GM12873 (cell line): ENCODE measurements at regions not wholly inside any gene's neighbourhood (a gene's known extent, or its start where the extent isn't known, plus 50 kb on each side); places are given as distances from the start of the nearest gene placed in this dataset.

Experiments
- TF ChIP-seq, protein P1 (sequence below): IDR thresholded peaks from 2 replicates; pipeline ENCODE4 v1.5.1; 2012; ENCODE audit warnings: low read depth, mild to moderate bottlenecking, moderate library complexity, low read length, control low read depth; ENCODE audit not compliant: insufficient read depth; ENCODE audit errors: missing control alignments

DNA sequence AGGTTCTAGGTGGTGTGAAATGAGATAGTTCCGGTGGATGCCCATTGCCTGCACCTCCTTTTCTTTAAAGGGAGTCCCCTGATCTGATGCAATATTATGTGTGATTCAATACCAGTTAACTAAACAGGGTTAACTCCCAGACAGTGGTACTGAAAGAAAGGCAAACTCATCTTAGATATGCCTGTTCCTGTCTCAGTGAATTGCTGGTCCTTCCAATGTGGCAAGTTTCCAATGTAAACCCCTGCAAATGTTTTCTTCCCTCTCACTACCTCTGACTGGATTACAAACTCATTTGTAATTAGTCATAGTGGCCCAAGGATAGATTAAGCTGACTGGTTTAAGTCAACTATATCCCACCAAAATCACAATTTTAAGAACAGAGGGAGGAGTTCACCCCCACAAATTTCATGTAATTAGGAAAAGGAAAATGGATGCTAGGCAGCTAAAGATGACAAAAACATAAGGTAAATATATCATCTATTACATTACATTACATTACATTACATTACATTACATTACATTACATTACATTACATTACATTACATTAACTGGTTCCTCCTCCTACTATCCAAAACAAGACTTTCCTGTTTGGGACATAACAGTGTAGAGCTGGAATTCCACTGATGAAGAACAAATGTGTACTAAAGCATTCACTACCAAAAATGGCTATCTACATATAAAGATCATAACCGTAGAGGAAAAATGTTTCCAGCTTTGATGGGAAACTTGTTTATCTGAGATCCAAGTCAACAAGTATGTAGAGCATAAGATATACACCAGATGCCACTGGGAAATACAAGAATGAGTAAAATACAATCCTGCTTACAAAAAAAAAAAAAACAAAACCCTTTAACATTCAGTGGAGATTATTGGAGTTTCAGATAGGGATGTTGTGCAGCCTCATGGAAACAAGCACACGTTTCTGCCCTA is 121.5 kb upstream of the SNX2 start:
- TF ChIP-seq, protein P1, sequence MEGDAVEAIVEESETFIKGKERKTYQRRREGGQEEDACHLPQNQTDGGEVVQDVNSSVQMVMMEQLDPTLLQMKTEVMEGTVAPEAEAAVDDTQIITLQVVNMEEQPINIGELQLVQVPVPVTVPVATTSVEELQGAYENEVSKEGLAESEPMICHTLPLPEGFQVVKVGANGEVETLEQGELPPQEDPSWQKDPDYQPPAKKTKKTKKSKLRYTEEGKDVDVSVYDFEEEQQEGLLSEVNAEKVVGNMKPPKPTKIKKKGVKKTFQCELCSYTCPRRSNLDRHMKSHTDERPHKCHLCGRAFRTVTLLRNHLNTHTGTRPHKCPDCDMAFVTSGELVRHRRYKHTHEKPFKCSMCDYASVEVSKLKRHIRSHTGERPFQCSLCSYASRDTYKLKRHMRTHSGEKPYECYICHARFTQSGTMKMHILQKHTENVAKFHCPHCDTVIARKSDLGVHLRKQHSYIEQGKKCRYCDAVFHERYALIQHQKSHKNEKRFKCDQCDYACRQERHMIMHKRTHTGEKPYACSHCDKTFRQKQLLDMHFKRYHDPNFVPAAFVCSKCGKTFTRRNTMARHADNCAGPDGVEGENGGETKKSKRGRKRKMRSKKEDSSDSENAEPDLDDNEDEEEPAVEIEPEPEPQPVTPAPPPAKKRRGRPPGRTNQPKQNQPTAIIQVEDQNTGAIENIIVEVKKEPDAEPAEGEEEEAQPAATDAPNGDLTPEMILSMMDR, result no peak

DNA sequence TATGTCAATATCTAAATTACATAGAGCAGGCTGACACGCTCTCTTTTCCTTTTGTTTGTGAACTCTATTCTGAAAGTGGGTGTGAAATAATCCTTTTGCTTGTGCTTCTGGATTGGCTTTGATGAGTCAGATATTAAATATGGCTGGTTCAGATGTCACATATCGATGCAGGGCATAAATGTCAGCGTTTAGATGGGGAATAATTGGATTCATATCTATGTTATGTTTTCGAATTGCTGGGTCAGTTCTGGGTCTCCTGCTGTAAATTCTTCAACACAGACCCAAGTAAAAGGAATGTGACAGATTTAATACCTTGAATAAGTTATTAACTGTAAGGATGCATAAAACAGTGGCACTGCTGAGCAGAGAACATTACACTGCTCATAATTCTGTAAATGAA is 118.7 kb upstream of the SNX2 start:
- TF ChIP-seq, protein P1, result no peak

DNA sequence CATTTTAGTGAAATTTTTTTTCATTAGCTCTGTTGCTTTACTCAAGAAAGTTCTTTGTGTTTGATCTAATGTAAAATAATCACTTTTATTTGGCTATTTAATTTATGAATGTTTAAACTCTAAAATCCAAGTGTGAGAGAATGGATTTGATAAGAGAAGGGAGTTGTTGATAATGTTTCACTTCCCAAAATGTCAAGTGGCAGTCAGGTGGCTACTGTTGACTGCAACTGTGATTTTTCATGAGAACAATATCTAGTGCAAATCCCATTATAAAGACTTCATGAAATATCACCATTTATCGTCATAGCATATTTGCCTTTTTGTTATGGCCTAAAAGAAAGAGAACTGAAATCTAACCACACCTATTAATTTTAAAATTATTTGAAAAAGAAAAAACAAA is 118.3 kb upstream of the SNX2 start:
- TF ChIP-seq, protein P1, result no peak

DNA sequence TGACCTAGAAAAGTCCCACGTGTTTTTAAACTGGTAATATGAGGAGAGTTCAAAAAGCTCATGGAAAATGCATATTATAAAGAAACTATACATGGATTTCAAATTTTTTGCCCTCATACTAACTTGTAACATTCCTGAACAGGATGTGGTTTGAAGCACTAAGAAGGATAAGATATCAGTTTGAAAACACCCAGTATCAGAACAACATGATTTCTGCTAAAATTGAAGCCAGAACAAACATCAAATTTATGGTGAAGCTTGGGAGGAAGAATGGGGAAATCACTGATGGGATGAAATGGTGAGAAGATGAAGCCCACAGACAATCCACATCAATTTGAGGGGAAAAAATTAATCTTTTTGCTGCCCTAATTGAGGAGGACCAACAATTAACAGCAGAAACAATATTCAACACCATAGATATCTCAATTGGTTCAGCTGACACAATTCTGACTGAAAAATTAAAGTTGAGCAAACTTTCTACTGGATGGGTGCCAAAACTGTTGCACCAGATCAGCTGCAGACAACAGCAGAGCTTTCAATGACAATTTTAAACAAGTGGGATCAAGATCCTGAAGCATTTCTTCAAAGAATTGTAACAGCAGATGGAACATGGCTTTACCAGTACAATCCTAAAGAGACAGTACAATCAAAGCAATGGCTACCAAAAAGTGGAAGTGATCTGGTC is 113.2 kb upstream of the SNX2 start:
- TF ChIP-seq, protein P1, result no peak

DNA sequence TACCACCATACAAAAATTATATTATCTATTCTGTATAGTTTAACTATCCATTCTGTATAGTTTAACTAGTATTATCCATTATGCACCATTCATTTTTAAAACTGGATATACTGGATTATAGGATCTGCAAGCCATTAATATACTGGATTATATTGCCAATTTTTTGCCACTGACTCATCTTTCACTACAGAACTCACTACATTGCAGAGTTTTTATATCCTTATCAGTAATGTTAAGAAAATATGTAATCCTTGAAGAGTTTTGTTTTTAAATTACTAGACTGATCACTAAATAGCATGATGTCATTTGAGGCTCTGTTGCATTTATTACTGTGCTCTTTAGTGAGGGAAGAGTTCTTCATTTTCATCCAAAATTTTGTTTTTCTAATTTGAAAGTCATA is 109.8 kb upstream of the SNX2 start:
- TF ChIP-seq, protein P1, result no peak

DNA sequence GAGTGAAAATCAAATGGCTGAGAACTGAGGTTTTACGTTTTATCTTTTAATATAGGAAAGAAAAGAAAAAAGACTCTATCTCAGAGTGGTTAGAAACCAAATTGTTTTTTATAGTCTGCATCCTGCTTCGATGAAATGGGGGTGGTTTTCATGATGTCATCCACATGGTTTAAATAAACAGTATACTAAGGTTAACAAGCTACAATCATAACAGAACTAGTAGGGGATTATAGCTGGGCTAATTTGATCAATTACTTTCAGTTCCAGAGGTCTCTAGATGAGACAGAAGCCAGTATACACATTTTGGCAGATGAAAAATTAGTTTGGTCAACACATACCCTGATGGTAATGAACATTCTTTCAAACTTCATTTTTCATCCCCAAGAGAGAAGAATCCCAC is 106.3 kb upstream of the SNX2 start:
- TF ChIP-seq, protein P1, result no peak

DNA sequence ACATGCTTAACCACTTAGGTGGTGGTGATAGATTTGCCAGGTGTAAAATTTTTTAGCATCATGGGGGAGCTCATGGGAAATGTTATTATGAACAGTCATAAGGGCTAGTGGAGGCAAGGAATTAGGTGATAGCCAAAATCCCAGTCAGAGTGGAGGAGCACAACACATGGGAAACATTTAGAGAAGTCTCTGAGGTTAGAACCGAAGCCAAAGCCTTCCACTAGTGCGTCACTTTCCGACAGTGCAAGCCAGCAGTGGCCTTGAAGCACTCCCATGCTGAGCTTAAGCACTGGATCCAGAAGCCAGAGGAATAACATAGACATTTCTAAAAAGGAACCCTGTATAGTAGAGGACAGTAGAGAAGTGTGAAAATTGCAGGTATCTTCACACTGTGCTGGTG is 101.5 kb upstream of the SNX2 start:
- TF ChIP-seq, protein P1, result no peak
